ENCODE measurements at regions not wholly inside any gene's neighbourhood (a gene's known extent, or its start where the extent isn't known, plus 50 kb on each side); places are given as distances from the start of the nearest gene placed in this dataset.

DNA sequence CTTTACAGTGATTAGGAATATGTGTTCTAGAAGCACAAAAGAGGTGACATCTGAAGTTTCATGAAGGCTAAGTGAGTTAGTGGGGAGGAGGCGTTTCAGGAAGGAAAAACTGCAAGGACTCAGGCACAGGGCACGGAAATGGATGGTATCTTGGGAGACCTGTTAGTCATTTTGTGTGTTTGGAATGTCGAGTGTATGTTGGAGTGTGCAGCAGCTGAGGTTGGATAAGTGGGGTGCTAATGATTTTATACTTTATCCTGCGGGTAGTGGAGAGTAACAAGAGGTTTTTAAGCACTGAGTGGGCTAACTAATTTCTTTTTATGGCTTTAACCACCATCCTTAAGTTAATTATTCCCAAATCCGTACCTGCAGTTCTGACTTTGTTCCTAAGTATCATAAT lies 571.5 kb upstream of the FBXO33 start:
- Histone ChIP-seq H3K27me3 (ENCODE audit: control insufficient read depth, insufficient read depth, low read length) (no peaks in the 10 kb centered on the region), H2AFZ (ENCODE audit: low read length) (no peak overlapping the region), H3K9ac (ENCODE audit: insufficient read depth, low read length) (no peak overlapping the region), H3K79me2 (ENCODE audit: control insufficient read depth, insufficient read depth, low read length) (no peaks in the 10 kb centered on the region), H3K27ac (ENCODE audit: insufficient read depth, low read length) (no peak overlapping the region), H3K4me3 (replicated peaks in 1 of 4; ENCODE audit: control extremely low read depth in 1 of 4, insufficient read depth in 1 of 4, low read depth in 3 of 4, low read length in 4 of 4) (no peak overlapping the region), H4K20me1 (ENCODE audit: control insufficient read depth, extremely low read depth, insufficient read depth, low read length) (no peaks in the 10 kb centered on the region), H3K36me3 (ENCODE audit: control insufficient read depth, insufficient read depth, low read length) (no peaks in the 10 kb centered on the region), H3K9me3 (ENCODE audit: control insufficient read depth, insufficient read depth, low read depth, low read length) (no peaks in the 10 kb centered on the region), H3K4me1 (ENCODE audit: control insufficient read depth, extremely low read depth, insufficient read depth, low read length) (no peaks in the 10 kb centered on the region), H3K4me2 (ENCODE audit: extremely low read depth, insufficient read depth, low read length) (no peak overlapping the region)
- TF ChIP-seq, protein P1, sequence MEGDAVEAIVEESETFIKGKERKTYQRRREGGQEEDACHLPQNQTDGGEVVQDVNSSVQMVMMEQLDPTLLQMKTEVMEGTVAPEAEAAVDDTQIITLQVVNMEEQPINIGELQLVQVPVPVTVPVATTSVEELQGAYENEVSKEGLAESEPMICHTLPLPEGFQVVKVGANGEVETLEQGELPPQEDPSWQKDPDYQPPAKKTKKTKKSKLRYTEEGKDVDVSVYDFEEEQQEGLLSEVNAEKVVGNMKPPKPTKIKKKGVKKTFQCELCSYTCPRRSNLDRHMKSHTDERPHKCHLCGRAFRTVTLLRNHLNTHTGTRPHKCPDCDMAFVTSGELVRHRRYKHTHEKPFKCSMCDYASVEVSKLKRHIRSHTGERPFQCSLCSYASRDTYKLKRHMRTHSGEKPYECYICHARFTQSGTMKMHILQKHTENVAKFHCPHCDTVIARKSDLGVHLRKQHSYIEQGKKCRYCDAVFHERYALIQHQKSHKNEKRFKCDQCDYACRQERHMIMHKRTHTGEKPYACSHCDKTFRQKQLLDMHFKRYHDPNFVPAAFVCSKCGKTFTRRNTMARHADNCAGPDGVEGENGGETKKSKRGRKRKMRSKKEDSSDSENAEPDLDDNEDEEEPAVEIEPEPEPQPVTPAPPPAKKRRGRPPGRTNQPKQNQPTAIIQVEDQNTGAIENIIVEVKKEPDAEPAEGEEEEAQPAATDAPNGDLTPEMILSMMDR (conservative IDR thresholded peaks at IDR 0.05 in 1 of 2, IDR thresholded peaks at IDR 0.05 in 1 of 2; ENCODE audit: low read depth in 1 of 2, low read length in 2 of 2): no peak
- no peak for TF ChIP-seq EZH2 (IDR thresholded peaks at IDR 0.05; ENCODE audit: low read length, missing control alignments)
- DNase-seq (ENCODE audit: low read depth in 2 of 2): no peak

DNA sequence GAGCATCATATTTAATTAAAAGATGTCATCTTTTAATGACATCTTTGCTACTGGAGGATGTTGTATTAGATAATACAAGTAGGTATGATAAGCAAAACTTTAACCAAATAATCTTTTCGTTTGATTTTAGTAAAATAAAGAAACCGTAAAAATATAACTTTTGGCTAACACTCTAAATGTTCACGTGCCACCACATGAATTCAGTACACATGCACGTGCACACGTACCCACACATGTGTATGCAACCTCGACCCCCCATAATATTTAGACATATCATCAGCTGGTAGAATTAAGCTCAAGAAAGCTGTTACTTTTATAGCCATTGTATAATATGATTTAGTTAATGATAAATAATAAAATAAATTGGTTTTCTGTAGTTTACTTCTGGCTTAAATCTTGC lies 566.6 kb upstream of the FBXO33 start:
- Histone ChIP-seq H2AFZ (ENCODE audit: low read length) (no peak overlapping the region), H3K27ac (ENCODE audit: insufficient read depth, low read length) (no peak overlapping the region), H3K9me3 (ENCODE audit: control insufficient read depth, insufficient read depth, low read depth, low read length) (no peaks in the 10 kb centered on the region), H3K9ac (ENCODE audit: insufficient read depth, low read length) (no peak overlapping the region), H4K20me1 (ENCODE audit: control insufficient read depth, extremely low read depth, insufficient read depth, low read length) (no peaks in the 10 kb centered on the region), H3K27me3 (ENCODE audit: control insufficient read depth, insufficient read depth, low read length) (no peaks in the 10 kb centered on the region), H3K79me2 (ENCODE audit: control insufficient read depth, insufficient read depth, low read length) (no peaks in the 10 kb centered on the region), H3K4me2 (ENCODE audit: extremely low read depth, insufficient read depth, low read length) (no peak overlapping the region), H3K4me3 (replicated peaks in 1 of 4; ENCODE audit: control extremely low read depth in 1 of 4, insufficient read depth in 1 of 4, low read depth in 3 of 4, low read length in 4 of 4) (no peak overlapping the region), H3K4me1 (ENCODE audit: control insufficient read depth, extremely low read depth, insufficient read depth, low read length) (no peaks in the 10 kb centered on the region), H3K36me3 (ENCODE audit: control insufficient read depth, insufficient read depth, low read length) (no peaks in the 10 kb centered on the region)
- TF ChIP-seq, protein P1 (conservative IDR thresholded peaks at IDR 0.05 in 1 of 2, IDR thresholded peaks at IDR 0.05 in 1 of 2; ENCODE audit: low read depth in 1 of 2, low read length in 2 of 2): no peak
- TF ChIP-seq EZH2 (IDR thresholded peaks at IDR 0.05; ENCODE audit: low read length, missing control alignments): no peak
- DNase-seq (ENCODE audit: low read depth in 2 of 2): no peak

DNA sequence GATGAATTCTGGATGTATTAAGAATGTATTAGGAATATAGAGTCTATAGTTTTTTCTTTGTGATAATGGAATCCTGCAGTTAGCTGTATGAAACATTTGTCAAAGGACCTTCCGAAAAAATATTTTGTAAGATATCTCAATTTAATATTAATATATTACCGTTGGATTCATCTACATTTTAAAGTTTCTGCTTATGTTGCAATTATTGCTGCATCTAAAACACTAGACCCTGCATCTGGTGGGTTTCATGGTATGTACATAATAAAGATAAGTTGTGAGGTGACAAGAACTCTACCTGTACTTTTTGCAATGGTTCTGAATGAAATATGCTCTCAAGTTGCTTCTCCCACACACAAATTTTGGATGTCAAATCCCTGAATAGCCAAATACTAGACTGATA lies 565.9 kb upstream of the FBXO33 start:
- H3K4me1 ChIP-seq (ENCODE audit: control insufficient read depth, extremely low read depth, insufficient read depth, low read length): no peaks in the 10 kb centered on the region
- H3K27ac ChIP-seq (ENCODE audit: insufficient read depth, low read length): no peak overlapping the region
- no peaks in the 10 kb centered on the region for H3K36me3 ChIP-seq (ENCODE audit: control insufficient read depth, insufficient read depth, low read length)
- no peak for TF ChIP-seq EZH2 (IDR thresholded peaks at IDR 0.05; ENCODE audit: low read length, missing control alignments)
- TF ChIP-seq, protein P1 (conservative IDR thresholded peaks at IDR 0.05 in 1 of 2, IDR thresholded peaks at IDR 0.05 in 1 of 2; ENCODE audit: low read depth in 1 of 2, low read length in 2 of 2): no peak
- no peak overlapping the region for H3K9ac ChIP-seq (ENCODE audit: insufficient read depth, low read length)
- no peak overlapping the region for H2AFZ ChIP-seq (ENCODE audit: low read length)
- H3K9me3 ChIP-seq (ENCODE audit: control insufficient read depth, insufficient read depth, low read depth, low read length): no peaks in the 10 kb centered on the region
- no peaks in the 10 kb centered on the region for H3K27me3 ChIP-seq (ENCODE audit: control insufficient read depth, insufficient read depth, low read length)
- H3K79me2 ChIP-seq (ENCODE audit: control insufficient read depth, insufficient read depth, low read length): no peaks in the 10 kb centered on the region
- H3K4me3 ChIP-seq (replicated peaks in 1 of 4; ENCODE audit: control extremely low read depth in 1 of 4, insufficient read depth in 1 of 4, low read depth in 3 of 4, low read length in 4 of 4): no peak overlapping the region
- no peak for DNase-seq (ENCODE audit: low read depth in 2 of 2)
- H3K4me2 ChIP-seq (ENCODE audit: extremely low read depth, insufficient read depth, low read length): no peak overlapping the region
- H4K20me1 ChIP-seq (ENCODE audit: control insufficient read depth, extremely low read depth, insufficient read depth, low read length): no peaks in the 10 kb centered on the region

Data from fibroblast of lung (primary cell).